GM06990 (cell line): ENCODE measurements at regions not wholly inside any gene's neighbourhood (a gene's known extent, or its start where the extent isn't known, plus 50 kb on each side); places are given as distances from the start of the nearest gene placed in this dataset.

Experiments used
- DNase-seq: peaks from one replicate; pipeline ENCODE4 v3.0.0-alpha.2; 2011; ENCODE audit not compliant: insufficient read length; ENCODE audit errors: extremely low read depth
- H3K27me3 ChIP-seq: replicated peaks from 2 replicates; pipeline ENCODE4 v1.6.0; 2011; ENCODE audit warnings: low read length; ENCODE audit not compliant: control insufficient read depth, insufficient read depth
- H3K36me3 ChIP-seq: 2 replicates; pipeline ENCODE4 v1.5.1; 2011; ENCODE audit warnings: low read length; ENCODE audit not compliant: control insufficient read depth, insufficient read depth
- H3K4me3 ChIP-seq: replicated peaks from 2 replicates; pipeline ENCODE4 v1.5.1; 2011; ENCODE audit warnings: low read depth, mild to moderate bottlenecking, control low read depth, low read length
- TF ChIP-seq, protein P1 (sequence below): IDR thresholded peaks from 2 replicates; pipeline ENCODE4 v1.5.1; 2011; ENCODE audit warnings: low read length, control low read depth, mild to moderate bottlenecking, inconsistent platforms; ENCODE audit not compliant: insufficient read depth, poor library complexity, severe bottlenecking

DNA sequence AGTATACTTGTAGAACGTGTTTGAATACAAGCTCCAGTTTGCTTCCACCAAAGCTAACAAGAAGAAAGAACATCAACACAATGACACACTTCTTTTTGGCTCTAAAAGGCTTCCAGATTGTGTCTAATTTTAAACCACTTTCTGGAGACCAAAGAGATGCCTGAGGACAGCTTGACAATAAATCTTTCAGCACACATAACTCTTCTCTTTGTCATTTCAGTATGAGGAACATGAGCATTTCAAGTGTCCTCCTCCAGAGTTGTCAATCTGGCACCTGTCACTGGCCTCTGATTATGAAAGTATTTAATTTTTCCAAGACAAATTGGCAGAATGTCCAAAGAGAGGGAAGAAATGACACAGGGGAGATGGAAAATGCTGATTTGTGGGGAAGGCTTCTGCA, 79.0 kb upstream of the TLR4 start:
- Histone ChIP-seq H3K27me3 (no peaks in the 10 kb centered on the region), H3K36me3 (no peaks in the 10 kb centered on the region), H3K4me3 (no peak overlapping the region)
- TF ChIP-seq, protein P1, sequence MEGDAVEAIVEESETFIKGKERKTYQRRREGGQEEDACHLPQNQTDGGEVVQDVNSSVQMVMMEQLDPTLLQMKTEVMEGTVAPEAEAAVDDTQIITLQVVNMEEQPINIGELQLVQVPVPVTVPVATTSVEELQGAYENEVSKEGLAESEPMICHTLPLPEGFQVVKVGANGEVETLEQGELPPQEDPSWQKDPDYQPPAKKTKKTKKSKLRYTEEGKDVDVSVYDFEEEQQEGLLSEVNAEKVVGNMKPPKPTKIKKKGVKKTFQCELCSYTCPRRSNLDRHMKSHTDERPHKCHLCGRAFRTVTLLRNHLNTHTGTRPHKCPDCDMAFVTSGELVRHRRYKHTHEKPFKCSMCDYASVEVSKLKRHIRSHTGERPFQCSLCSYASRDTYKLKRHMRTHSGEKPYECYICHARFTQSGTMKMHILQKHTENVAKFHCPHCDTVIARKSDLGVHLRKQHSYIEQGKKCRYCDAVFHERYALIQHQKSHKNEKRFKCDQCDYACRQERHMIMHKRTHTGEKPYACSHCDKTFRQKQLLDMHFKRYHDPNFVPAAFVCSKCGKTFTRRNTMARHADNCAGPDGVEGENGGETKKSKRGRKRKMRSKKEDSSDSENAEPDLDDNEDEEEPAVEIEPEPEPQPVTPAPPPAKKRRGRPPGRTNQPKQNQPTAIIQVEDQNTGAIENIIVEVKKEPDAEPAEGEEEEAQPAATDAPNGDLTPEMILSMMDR = no peak
- DNase-seq = no peak

DNA sequence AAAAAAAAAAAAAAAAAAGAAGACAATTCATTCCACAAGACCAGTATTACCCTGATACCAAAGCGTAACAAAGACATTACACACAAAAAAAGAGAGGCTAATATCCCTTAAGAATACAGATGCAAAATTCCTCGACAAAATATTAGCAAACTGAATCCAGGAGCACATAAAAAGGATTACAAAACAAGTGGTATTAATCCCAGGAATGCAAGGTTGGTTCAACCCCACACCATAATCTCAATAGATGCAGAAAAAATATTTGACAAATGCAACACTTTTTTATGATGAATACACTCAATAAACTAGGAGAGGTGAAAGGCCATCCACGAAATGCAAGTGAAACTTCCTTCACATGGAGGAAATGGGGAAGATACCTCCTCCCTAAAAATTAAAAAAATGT, 80.1 kb upstream of the TLR4 start:
- no peak overlapping the region for H3K4me3 ChIP-seq
- H3K27me3 ChIP-seq = no peaks in the 10 kb centered on the region
- no peaks in the 10 kb centered on the region for H3K36me3 ChIP-seq
- DNase-seq = no peak
- TF ChIP-seq, protein P1 = no peak

DNA sequence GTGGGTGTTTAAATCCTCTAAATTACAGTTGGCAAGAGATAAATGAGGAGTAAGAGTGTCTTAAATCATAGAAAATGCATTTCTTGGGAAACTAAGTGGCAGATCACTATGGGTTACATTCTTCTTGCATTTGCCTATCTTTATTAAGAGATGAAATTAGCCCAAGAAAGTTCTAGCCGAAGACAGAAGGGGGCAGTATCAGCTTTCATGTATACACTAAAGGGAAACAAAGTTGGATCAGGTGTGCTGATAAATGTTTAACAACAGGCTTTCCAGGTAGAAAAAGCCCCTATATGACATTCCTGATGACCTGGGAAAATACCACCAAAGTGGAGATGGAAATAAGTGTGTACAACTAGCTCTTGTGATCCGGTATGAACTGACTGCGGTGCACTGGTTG, 81.9 kb upstream of the TLR4 start:
- Histone ChIP-seq H3K4me3 (no peak overlapping the region), H3K36me3 (no peaks in the 10 kb centered on the region), H3K27me3 (no peaks in the 10 kb centered on the region)
- TF ChIP-seq, protein P1 = peak; percentile 2
- no peak for DNase-seq

DNA sequence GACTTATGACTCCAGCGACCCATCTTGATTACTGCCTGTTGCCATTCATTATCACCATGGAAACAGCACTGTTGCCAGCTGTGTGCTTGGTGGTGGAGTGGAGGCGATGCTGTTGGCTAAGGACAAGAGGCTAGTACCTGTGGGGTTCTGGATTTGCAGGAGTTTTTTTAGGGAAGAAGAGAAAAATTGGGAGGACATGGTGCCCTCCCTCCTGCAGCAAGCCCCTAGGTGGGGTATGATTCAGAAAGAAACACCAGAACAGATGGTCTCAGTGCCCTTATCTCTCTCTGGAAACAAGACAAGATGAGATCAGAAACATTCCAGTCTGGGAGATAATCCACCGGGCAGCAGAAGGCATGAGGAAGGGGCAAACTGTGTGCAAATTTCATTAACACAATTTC, 87.8 kb upstream of the TLR4 start:
- no peak for DNase-seq
- no peak overlapping the region for H3K4me3 ChIP-seq
- TF ChIP-seq, protein P1 = no peak
- no peaks in the 10 kb centered on the region for H3K27me3 ChIP-seq
- H3K36me3 ChIP-seq = no peaks in the 10 kb centered on the region

DNA sequence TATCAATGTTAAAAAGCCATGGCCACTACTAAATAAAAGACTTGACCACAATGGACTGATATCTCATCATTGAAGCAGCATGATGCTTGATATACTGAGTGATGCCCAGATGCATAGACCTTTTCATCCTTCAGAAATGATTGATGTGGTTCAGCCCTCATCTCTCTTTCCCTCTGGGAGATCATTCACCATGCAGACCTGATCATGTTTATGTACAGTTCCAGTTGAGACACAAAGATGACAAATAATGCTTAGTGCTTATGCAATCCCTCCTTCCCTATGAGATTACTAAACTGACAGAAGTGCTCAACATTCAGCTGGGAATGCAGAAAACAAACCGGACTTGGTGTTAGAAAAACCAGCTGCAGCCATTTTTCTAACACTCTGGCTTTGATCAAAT, 91.9 kb upstream of the TLR4 start:
- no peak for DNase-seq
- H3K4me3 ChIP-seq = no peak overlapping the region
- no peaks in the 10 kb centered on the region for H3K36me3 ChIP-seq
- TF ChIP-seq, protein P1 = no peak
- H3K27me3 ChIP-seq = no peaks in the 10 kb centered on the region

DNA sequence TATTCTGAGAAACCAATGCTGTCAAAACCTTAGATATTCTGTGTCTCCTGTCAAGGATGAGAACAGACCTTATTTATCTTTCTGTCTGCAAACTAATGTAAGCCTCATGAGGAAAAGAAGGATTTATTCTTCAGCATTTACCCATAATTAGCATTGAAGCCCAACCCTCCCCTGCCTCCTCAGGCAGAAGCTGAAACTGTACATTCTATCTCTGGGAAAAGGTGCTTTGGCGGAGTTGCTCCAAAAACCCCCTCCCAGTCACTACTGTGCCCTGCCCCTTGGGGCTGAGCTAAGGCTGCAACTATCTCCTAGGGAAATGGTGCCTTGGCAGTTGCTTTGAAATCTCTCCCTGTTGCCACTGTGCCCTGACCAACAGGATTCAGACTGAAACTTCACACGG, 106.2 kb upstream of the TLR4 start:
- no peaks in the 10 kb centered on the region for H3K27me3 ChIP-seq
- TF ChIP-seq, protein P1 = no peak
- no peak overlapping the region for H3K4me3 ChIP-seq
- H3K36me3 ChIP-seq = no peaks in the 10 kb centered on the region
- no peak for DNase-seq
